ENCODE measurements at regions not wholly inside any gene's neighbourhood (a gene's known extent, or its start where the extent isn't known, plus 50 kb on each side); places are given as distances from the start of the nearest gene placed in this dataset.
"Not testable (repeated sequence)": the region's sequence is repeated elsewhere in the genome, so short reads cannot be mapped to it uniquely, and the experiment has no call there.

DNA sequence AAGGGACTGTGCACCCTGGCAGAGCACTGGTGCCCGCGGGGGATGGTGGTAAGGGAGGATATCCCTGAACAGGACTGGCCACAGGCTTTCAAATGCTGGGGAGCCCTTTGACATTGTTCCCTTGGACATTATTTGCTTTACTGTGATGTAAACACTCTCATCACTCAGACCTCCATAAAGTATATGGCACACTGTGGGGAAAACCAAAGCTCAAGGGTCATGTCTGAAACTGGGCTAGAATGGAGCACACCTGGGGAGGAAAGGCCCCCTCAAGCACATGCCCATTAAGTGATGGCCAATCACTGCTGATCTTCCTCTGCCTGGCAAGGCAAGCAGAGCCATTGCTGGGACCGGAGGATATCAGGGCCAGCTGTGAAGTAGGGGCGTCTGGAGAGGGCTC lies 60.9 kb upstream of the TENM4 start:
- no peak for DNase-seq (ENCODE audit: insufficient read length)
- no peak for FAIRE-seq

DNA sequence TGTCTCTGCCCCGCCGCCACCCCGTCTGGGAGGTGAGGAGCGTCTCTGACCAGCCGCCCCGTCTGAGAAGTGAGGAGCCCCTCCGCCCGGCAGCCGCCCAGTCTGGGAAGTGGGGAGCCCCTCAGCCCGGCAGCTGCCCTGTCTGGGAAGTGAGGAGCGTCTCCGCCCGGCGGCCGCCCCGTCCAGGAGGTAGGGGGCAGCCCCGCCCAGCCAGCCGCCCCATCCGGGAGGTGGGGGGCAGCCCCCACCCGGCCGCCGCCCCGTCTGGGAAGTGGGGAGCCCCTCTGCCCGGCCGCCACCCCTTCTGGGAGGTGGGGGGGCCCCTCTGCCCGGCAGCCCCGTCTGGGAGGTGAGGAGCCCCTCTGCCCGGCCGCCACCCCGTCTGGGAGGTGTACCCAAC lies 59.1 kb upstream of the TENM4 start:
- FAIRE-seq; DNase-seq (ENCODE audit: insufficient read length): not testable (repeated sequence)

More for the DNA sequence above, 60.9 kb upstream of the TENM4 start:
- no peak for TF ChIP-seq TAF1 (IDR thresholded peaks at IDR 0.05; ENCODE audit: borderline replicate concordance, low read depth, low read length)
- no peak for TF ChIP-seq POLR2A (IDR thresholded peaks at IDR 0.05; ENCODE audit: low read depth, low read length)
- TF ChIP-seq POLR2AphosphoS5 (IDR thresholded peaks at IDR 0.05; ENCODE audit: low read depth, low read length) = no peak

- DNase-seq (ENCODE audit: insufficient read length) (no peak), FAIRE-seq (no peak)
- TF ChIP-seq POLR2A (IDR thresholded peaks at IDR 0.05; ENCODE audit: low read depth, low read length) = no peak
- TF ChIP-seq TAF1 (IDR thresholded peaks at IDR 0.05; ENCODE audit: borderline replicate concordance, low read depth, low read length) = no peak
- no peak for TF ChIP-seq POLR2AphosphoS5 (IDR thresholded peaks at IDR 0.05; ENCODE audit: low read depth, low read length)
Observed at GRCh38 chr11:79498667-79499066, 57.8 kb upstream of the TENM4 start.

DNA sequence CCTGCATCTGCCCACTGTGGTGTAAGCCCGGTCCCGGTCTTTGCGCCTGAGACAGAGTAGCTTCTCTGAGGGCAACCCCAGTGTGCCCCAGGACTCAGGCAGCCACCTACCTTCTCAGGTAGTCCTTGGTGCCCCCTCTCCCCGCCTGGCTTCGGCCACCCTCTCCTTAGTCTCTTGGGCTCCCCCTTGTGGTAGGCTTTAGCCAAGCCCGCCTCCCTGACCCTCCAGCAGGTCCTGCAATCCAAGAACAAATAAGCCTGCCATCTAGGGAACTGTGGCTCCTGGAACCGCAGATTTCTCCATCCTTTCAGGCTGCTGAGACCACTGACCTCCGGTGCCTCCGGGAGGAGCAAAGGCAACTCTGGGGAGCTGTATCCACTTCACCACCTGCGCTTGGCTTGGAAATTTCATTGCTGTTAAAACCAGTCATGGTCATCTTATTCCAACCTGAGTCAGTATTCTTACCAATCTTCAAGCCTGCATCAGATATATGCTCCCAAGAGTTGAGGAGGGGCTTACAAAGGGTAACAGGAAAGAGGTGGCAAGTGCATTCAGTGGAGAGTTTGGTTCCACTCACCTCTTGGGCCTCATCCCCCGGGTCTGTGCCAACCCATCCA lies 52.8 kb upstream of the TENM4 start:
- DNase-seq (ENCODE audit: insufficient read length) = peak; percentile 40
- FAIRE-seq = peak; percentile 89
- TF ChIP-seq TAF1 (IDR thresholded peaks at IDR 0.05; ENCODE audit: borderline replicate concordance, low read depth, low read length) (no peak), POLR2AphosphoS5 (IDR thresholded peaks at IDR 0.05; ENCODE audit: low read depth, low read length) (no peak), POLR2A (IDR thresholded peaks at IDR 0.05; ENCODE audit: low read depth, low read length) (no peak)

DNA sequence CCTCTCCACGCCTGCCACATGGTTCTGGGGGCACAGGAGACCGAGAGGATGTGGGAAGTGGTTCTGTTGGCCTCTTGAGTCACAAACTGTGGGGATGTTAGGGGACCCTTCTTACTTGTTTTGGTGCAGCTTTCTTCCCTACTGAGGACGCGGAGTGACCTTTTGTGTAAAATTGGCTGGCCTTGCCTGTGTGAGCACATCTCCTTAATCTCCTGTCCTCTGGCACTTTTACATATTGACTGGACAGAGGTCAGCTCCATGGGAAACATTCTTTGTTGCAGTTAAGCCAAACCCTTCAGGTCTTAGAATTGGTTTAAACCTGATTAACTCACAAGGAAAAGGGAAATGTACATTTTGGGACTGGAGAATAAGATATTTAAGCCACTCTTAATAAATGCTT lies 51.2 kb upstream of the TENM4 start:
- FAIRE-seq = no peak
- no peak for DNase-seq (ENCODE audit: insufficient read length)
- TF ChIP-seq POLR2AphosphoS5 (IDR thresholded peaks at IDR 0.05; ENCODE audit: low read depth, low read length) (no peak), POLR2A (IDR thresholded peaks at IDR 0.05; ENCODE audit: low read depth, low read length) (no peak), TAF1 (IDR thresholded peaks at IDR 0.05; ENCODE audit: borderline replicate concordance, low read depth, low read length) (no peak)

Data from GM12892 (cell line).